NOMO-1 (cell line): ENCODE measurements at regions not wholly inside any gene's neighbourhood (a gene's known extent, or its start where the extent isn't known, plus 50 kb on each side); places are given as distances from the start of the nearest gene placed in this dataset.

Experiments used
- DNase-seq, 2 experiments: peaks; one replicate each; lab custom pipeline; 2025; ENCODE audit not compliant: unreplicated experiment in 2 of 2; lab: John Stamatoyannopoulos, UW

GRCh38 chr2:7824211-7824610, 857.6 kb upstream of the ID2 start:
- no peak for DNase-seq

- DNase-seq = no peak
These were observed 856.1 kb upstream of the ID2 start for GRCh38 chr2:7825591-7826312.

DNA sequence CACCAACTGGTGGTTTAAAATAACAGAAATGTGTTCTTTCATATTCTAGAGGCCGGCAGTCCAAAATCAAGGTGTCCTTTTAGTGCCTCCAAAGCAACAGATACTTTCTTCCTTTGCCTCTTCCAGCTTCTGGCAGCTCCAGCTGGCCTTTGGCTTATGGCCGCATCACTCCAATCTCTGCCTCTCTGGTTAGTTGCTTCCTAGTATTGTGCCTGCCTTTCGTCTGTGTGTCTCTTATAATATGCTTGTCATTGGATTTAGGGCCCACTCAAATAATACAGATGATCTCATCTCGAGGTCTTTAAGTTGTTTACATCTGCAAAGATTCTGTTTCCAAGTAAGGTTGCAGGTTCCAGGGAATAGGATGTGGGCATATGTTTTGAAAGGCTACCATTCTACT, 855.2 kb upstream of the ID2 start:
- no peak for DNase-seq

DNA sequence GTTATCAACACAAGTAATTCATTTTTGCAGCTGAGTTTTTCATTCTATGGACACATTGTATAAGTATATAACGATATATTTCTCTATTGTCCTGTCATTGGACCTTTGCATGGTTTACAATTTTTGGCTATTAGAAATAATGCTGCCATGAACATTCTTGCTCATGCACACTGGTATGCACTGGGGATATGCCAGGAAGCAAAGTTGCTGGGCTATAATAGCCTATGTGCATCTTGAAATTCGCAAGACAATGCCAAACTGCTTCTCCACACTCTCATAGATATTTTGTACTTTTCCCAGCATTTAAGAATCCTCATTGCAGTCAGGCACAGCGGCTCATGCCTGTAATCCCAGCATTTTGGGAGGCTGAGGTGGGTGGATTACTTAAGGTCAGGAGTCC, 852.6 kb upstream of the ID2 start:
- DNase-seq = no peak

GRCh38 chr2:7830616-7831015, 851.2 kb upstream of the ID2 start:
- DNase-seq = no peak

- no peak for DNase-seq
These were observed 846.7 kb upstream of the ID2 start for GRCh38 chr2:7835151-7835550.

GRCh38 chr2:7835693-7836680, 845.9 kb upstream of the ID2 start:
- DNase-seq = peak; percentile 54 to 72

- peak in 1 of 2 experiments; percentile 4 for DNase-seq
These were observed 844.6 kb upstream of the ID2 start for GRCh38 chr2:7837237-7837760.

GRCh38 chr2:7838669-7839068, 843.2 kb upstream of the ID2 start:
- no peak for DNase-seq

GRCh38 chr2:7840651-7841380, 841.0 kb upstream of the ID2 start:
- no peak for DNase-seq

- no peak for DNase-seq
These were observed 840.1 kb upstream of the ID2 start for GRCh38 chr2:7841751-7842150.

- no peak for DNase-seq
These were observed 837.4 kb upstream of the ID2 start for GRCh38 chr2:7844414-7844965.

- DNase-seq = no peak
These were observed 836.5 kb upstream of the ID2 start for GRCh38 chr2:7845332-7845731.

DNA sequence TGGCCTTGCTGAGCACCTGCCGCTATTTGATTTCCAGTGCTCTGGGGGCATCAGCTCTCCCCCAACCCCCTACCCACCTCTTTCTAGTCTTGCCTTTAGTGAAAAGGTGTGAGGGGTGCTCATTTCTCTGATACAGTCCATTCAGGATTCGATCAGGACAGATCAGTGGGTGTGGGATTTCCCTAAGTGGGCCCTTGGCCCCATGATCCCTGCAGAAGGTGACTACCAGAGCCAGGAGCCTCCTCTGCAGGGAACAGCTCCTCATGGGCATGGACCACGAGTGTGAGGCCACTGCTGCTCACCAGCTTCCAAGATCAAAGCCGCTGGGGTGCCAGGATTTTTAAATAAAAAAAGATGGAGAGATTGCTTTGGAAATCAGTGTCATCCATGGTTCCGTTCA, 835.2 kb upstream of the ID2 start:
- DNase-seq = no peak

- no peak for DNase-seq
These were observed 834.5 kb upstream of the ID2 start for GRCh38 chr2:7847321-7847720.

DNA sequence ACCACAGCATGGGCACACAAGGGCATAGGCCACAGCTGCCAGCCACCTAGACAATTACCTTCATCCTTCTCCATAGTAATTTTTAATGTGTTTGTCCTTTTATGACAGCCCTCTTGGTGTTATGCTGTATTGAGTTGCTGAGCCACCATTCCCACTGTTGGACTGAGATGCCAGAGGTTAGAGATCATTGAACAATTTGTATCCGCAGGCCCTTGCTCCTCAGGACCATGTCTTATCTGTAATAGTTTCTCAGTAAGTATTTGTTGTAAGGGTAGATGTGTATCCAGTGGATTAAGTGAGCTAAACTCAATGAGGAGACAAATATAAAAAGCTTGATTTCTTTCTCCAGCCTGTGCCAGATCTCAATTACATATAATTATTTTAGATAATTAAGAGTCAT, 832.8 kb upstream of the ID2 start:
- no peak for DNase-seq

DNA sequence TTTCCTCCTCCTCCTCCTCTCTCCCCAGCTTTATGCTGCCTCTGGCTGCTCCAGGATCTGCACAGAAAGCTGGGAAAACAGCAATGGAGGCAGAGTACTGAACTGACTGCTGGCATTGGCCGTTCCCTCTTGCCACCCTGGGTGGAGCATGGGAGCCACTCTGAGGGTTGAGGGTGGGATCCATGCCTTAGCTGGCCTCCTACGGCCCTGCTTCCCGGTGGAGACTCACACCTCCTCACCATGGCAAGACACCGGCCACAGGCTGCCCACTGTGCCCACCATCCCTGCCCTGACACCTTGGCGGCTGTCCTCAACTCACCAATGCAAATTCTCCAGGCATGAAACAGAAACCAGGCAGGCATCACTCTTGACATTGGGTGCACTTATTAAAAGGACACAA, 832.3 kb upstream of the ID2 start:
- DNase-seq = no peak

DNA sequence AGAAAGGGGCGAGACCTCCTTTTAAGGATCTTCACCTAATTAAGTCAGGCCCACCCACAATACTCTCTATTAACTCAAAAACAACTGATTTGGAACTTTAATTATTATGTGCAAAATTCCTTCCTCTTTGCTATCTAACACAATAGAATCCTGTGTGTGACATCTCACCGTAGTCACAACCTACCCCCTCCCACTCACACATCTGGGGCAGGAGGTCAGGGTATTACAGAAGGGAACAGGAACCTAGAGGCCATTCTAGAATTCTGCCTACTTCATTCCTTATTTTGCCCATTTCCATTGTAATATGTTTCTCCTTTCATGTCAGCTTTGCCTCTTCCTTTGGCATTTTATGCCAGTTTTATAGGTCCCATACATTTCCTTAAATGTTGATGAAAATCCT, 829.3 kb upstream of the ID2 start:
- DNase-seq = no peak

GRCh38 chr2:7857904-7858303, 824.0 kb upstream of the ID2 start:
- no peak for DNase-seq

DNA sequence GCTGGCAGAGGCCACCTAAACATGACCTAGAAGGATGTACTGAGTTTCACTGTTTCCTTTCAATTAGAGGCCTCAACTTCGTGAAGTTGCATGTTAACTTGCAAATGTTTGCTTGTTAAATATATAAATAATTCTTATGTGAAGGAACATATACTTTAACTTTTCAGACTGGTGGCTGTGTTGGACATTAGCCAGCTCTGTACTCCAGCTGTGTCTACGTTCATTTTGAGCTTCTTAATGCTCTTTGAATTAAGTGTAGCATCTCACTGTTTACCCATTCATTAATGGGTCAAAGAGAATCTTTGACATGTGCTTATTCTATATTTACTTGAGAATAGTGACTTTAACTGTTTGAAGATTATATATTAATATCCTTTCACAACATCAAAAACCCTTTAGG, 823.2 kb upstream of the ID2 start:
- DNase-seq = no peak

DNA sequence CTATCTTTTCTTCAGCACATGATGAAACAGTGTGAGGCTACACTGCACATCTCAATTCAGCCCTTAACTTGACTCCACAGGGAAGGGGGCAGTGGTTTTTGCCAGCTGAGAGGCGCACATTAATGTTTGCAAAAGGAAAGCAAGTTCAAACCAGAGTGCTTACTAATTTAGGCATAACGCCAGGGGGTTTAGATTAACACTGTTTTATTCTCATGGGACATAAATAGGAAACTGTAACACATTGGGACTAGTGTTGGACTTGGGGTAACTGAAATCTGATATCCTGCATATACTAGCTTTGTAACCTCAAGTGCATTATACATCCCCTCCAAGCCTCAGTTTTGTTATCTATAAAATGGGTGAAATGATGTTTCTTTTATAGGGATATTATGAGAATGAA, 821.2 kb upstream of the ID2 start:
- DNase-seq = no peak
